ENCODE measurements at regions not wholly inside any gene's neighbourhood (a gene's known extent, or its start where the extent isn't known, plus 50 kb on each side); places are given as distances from the start of the nearest gene placed in this dataset.
A peak's percentile ranks its signal among the peaks of the same experiment; 100 is the strongest.

- Histone ChIP-seq H3K27me3 (ENCODE audit: control insufficient read depth, insufficient read depth, low read length) (0 out of 2 replicates have a peak, but pooled peaks cover 4% of the 10 kb centered on the region), H3K4me3 (ENCODE audit: low read depth in 2 of 2, low read length in 2 of 2) (no peak overlapping the region), H3K4me1 (ENCODE audit: control insufficient read depth, insufficient read depth, low read length) (no peaks in the 10 kb centered on the region), H3K9me3 (ENCODE audit: control insufficient read depth, insufficient read depth, low read depth, low read length) (no peaks in the 10 kb centered on the region), H3K27ac (ENCODE audit: low read length) (no peak overlapping the region), H3K36me3 (ENCODE audit: control insufficient read depth, insufficient read depth, low read length) (no peaks in the 10 kb centered on the region)
- intact Hi-C loops (cut with micrococcal nuclease; ENCODE audit: unreplicated experiment) (no loop called here), in situ Hi-C loops (cut with HindIII; ENCODE audit: low pct_unique_long_range_greater_than_20kb, low sequenced_read_pairs) (no loop called here)
- ChIA-PET POLR2A (no interaction called here), CTCF (no interaction called here)
- TF ChIP-seq SIN3A (IDR thresholded peaks at IDR 0.05; ENCODE audit: borderline replicate concordance, insufficient read depth, low read depth, low read length) (no peak), CTCF (IDR thresholded peaks at IDR 0.05) (no peak), REST (IDR thresholded peaks at IDR 0.05; ENCODE audit: insufficient read depth in 1 of 2, low read depth in 2 of 2, low read length in 1 of 2) (no peak), POLR2AphosphoS5 (IDR thresholded peaks at IDR 0.05; ENCODE audit: low read depth, low read length) (no peak), TCF7L2 (IDR thresholded peaks at IDR 0.05; ENCODE audit: low read depth, low read length) (no peak)
- ATAC-seq (no peak), DNase-seq (ENCODE audit: low read depth, low spot score) (no peak)
- BruUV-seq (replicated peaks): no TSS peak
Observed at GRCh38 chr11:112470355-112470754, 209.7 kb upstream of the PLET1 start.

- in situ Hi-C loops (cut with HindIII; ENCODE audit: low pct_unique_long_range_greater_than_20kb, low sequenced_read_pairs) (no loop called here), intact Hi-C loops (cut with micrococcal nuclease; ENCODE audit: unreplicated experiment) (no loop called here)
- 0 out of 2 replicates have a peak, but pooled peaks cover 6% of the 10 kb centered on the region for H3K27me3 ChIP-seq (ENCODE audit: control insufficient read depth, insufficient read depth, low read length)
- H3K4me3 ChIP-seq (ENCODE audit: low read depth in 2 of 2, low read length in 2 of 2): no peak overlapping the region
- TF ChIP-seq CTCF (IDR thresholded peaks at IDR 0.05): no peak
- no peak for TF ChIP-seq POLR2AphosphoS5 (IDR thresholded peaks at IDR 0.05; ENCODE audit: low read depth, low read length)
- TF ChIP-seq REST (IDR thresholded peaks at IDR 0.05; ENCODE audit: insufficient read depth in 1 of 2, low read depth in 2 of 2, low read length in 1 of 2): no peak
- no peak for TF ChIP-seq SIN3A (IDR thresholded peaks at IDR 0.05; ENCODE audit: borderline replicate concordance, insufficient read depth, low read depth, low read length)
- TF ChIP-seq TCF7L2 (IDR thresholded peaks at IDR 0.05; ENCODE audit: low read depth, low read length): no peak
- no peaks in the 10 kb centered on the region for H3K9me3 ChIP-seq (ENCODE audit: control insufficient read depth, insufficient read depth, low read depth, low read length)
- H3K4me1 ChIP-seq (ENCODE audit: control insufficient read depth, insufficient read depth, low read length): no peaks in the 10 kb centered on the region
- BruUV-seq (replicated peaks): no TSS peak
- DNase-seq (ENCODE audit: low read depth, low spot score): no peak
- POLR2A ChIA-PET: no interaction called here
- 0 out of 2 replicates have a peak, but pooled peaks have one; percentile 37 for ATAC-seq
- CTCF ChIA-PET: no interaction called here
- H3K36me3 ChIP-seq (ENCODE audit: control insufficient read depth, insufficient read depth, low read length): no peaks in the 10 kb centered on the region
- H3K27ac ChIP-seq (ENCODE audit: low read length): no peak overlapping the region
Observed at GRCh38 chr11:112471731-112472130, 211.1 kb upstream of the PLET1 start.
